K562 (cell line): ENCODE measurements at regions not wholly inside any gene's neighbourhood (a gene's known extent, or its start where the extent isn't known, plus 50 kb on each side); places are given as distances from the start of the nearest gene placed in this dataset.

ENCODE experiments used
- ATAC-seq: fragments of 200-7000 bp; cut with Tn5 transposase; 3 replicates; pipeline ENCODE4 v1.9.1; 2020; ENCODE audit warnings: moderate library complexity
- BruUV-seq: library from RNA; stranded (reverse); fragments of 400-500 nt; replicated peaks from 2 replicates; lab custom pipeline; 2021; lab: Mats Ljungman, UMichigan
- CTCF ChIA-PET: fragments of 300-600 bp; formaldehyde crosslinking; extraction: SDS; loops from one replicate; lab custom pipeline; 2021; ENCODE audit warnings: low intra/inter-chr PET ratio; lab: Yijun Ruan, JAX
- POLR2A ChIA-PET: fragments of 300-600, 350-650 bp; sonication (Branson Sonifier 250); formaldehyde crosslinking; extraction: SDS; loops from one replicate; lab custom pipeline; 2021; ENCODE audit warnings: antibody characterized with exemption, inconsistent platforms; lab: Yijun Ruan, JAX
- DNase-seq, 4 experiments: peaks; one replicate each; pipeline versions ENCODE4 v3.0.0 to v3.0.0-alpha.2; 2011 to 2018; ENCODE audit warnings: low spot score in 3 of 4, mixed read lengths in 3 of 4; ENCODE audit errors: extremely low read depth in 1 of 4
- FAIRE-seq: peaks from 2 replicates; lab custom pipeline; 2011; peaks lifted over from hg19 to GRCh38; lab: Jason Lieb, UNC
- H2AFZ ChIP-seq: 2 replicates; pipeline ENCODE4 v1.6.0; 2011; ENCODE audit warnings: low read depth, low read length, control low read depth, inconsistent platforms
- H3K27ac ChIP-seq: fragments of 200-600 bp; 3 replicates; pipeline ENCODE4 v1.8.0; 2011; ENCODE audit warnings: low read depth, mild to moderate bottlenecking, control low read depth, inconsistent platforms, low read length, moderate library complexity, mixed read lengths; ENCODE audit errors: extremely low read depth
- H3K27me3 ChIP-seq, 2 experiments: fragments of 300-600 bp in 1 of 2; 2 replicates in 1 of 2; 3 replicates in 1 of 2; pipeline versions ENCODE4 v1.6.0 to v1.8.0; 2011; ENCODE audit warnings: inconsistent platforms in 2 of 2, low read length in 2 of 2, mild to moderate bottlenecking in 1 of 2, mixed read lengths in 1 of 2, moderate library complexity in 1 of 2; ENCODE audit not compliant: control insufficient read depth in 2 of 2, insufficient read depth in 2 of 2
- H3K36me3 ChIP-seq: fragments of 300-600 bp; 3 replicates; pipeline ENCODE4 v1.8.0; 2011; ENCODE audit warnings: mild to moderate bottlenecking, low read length, inconsistent platforms; ENCODE audit not compliant: control insufficient read depth, insufficient read depth
- H3K4me1 ChIP-seq, 2 experiments: fragments of 200-600 bp in 1 of 2; replicated peaks in 1 of 2; 2 replicates in 1 of 2; 3 replicates in 1 of 2; pipeline versions ENCODE4 v1.5.1 to v1.8.0; 2011; ENCODE audit warnings: inconsistent platforms in 2 of 2, low read length in 2 of 2, mild to moderate bottlenecking in 1 of 2, mixed read lengths in 1 of 2, moderate library complexity in 1 of 2; ENCODE audit not compliant: control insufficient read depth in 2 of 2, insufficient read depth in 2 of 2
- H3K4me2 ChIP-seq: 2 replicates; pipeline ENCODE4 v1.6.1; 2011; ENCODE audit warnings: low read length, control low read depth, inconsistent platforms, mixed read lengths; ENCODE audit not compliant: insufficient read depth
- H3K4me3 ChIP-seq: fragments of 200-600 bp; sonication (generic), shearing (Covaris generic); 2 replicates; pipeline ENCODE4 v1.5.1; 2016; ENCODE audit warnings: control low read depth, inconsistent platforms
- H3K79me2 ChIP-seq: fragments of 200-600 bp; 3 replicates; pipeline ENCODE4 v1.8.0; 2011; ENCODE audit warnings: low read length, inconsistent platforms; ENCODE audit not compliant: control insufficient read depth, insufficient read depth
- H3K9ac ChIP-seq, 2 experiments: 2 replicates each; pipeline versions ENCODE4 v1.6.0 to v1.6.1; 2011; ENCODE audit warnings: low read depth in 2 of 2, low read length in 2 of 2, control low read depth in 1 of 2, inconsistent platforms in 1 of 2, mild to moderate bottlenecking in 1 of 2, mixed read lengths in 1 of 2; ENCODE audit not compliant: insufficient read depth in 1 of 2
- H3K9me1 ChIP-seq: one replicate; pipeline ENCODE4 v1.6.0; 2011; ENCODE audit warnings: inconsistent platforms, mild to moderate bottlenecking, low read length, moderate library complexity; ENCODE audit not compliant: control insufficient read depth, insufficient read depth
- H3K9me3 ChIP-seq: replicated peaks from 2 replicates; pipeline ENCODE4 v1.5.1; 2011; ENCODE audit warnings: low read depth, low read length, inconsistent platforms; ENCODE audit not compliant: control insufficient read depth, insufficient read depth
- H4K20me1 ChIP-seq: replicated peaks from 2 replicates; pipeline ENCODE4 v1.6.1; 2011; ENCODE audit warnings: low read length, inconsistent platforms, mixed read lengths; ENCODE audit not compliant: control insufficient read depth, insufficient read depth
- CBX8 ChIP-seq: fragments of 200-600 bp; sonication (generic); IDR thresholded peaks from 2 replicates; pipeline ENCODE4 v1.6.1; 2012; ENCODE audit warnings: borderline replicate concordance, mixed run types, low read depth, mild to moderate bottlenecking, moderate library complexity, mixed read lengths, low read length, control low read depth, inconsistent platforms; ENCODE audit not compliant: poor library complexity, severe bottlenecking; ENCODE audit errors: extremely low read depth
- TBP ChIP-seq: optimal IDR thresholded peaks from 2 replicates; pipeline ENCODE3; 2011; ENCODE audit warnings: low read depth, low read length, improper control_type of control experiment
- TSC22D4 ChIP-seq: fragments of 450-650 bp; IDR thresholded peaks from 2 replicates; pipeline ENCODE4 v1.6.1; 2016; ENCODE audit warnings: missing genetic modification characterization, missing biosample characterization, control low read depth
- ZFP30 ChIP-seq: fragments of 250-450 bp; sonication (Bioruptor Pico); IDR thresholded peaks from 2 replicates; pipeline ENCODE4 v1.8.0; 2022; ENCODE audit warnings: moderate library complexity, mild to moderate bottlenecking, inconsistent platforms, borderline replicate concordance
- WGBS: fragments of 100-300 bp; shearing (Covaris generic); methylation state at CpG from one replicate; pipeline ENCODE4 v1.1.6; 2016; ENCODE audit warnings: low coverage, mixed read lengths; ENCODE audit not compliant: insufficient coverage; ENCODE audit errors: missing lambda C conversion rate; 5-methylcytosine and 5-hydroxymethylcytosine counted together
- in situ Hi-C: fragments of 300-500 bp; cut with MboI; formaldehyde crosslinking; loops from 4 replicates; pipeline ENCODE4 v1.15.0; 2018; ENCODE audit warnings: inconsistent platforms, mixed read lengths
- intact Hi-C: fragments of 100-400 bp; cut with micrococcal nuclease; formaldehyde crosslinking; loops from 2 replicates; pipeline ENCODE4 v1.14.2; 2022
- TF ChIP-seq, protein P1 (sequence below): fragments of 450-650 bp; IDR thresholded peaks from 2 replicates; pipeline ENCODE4 v1.6.1; 2014; ENCODE audit warnings: low read depth, mild to moderate bottlenecking, moderate library complexity, borderline replicate concordance
- TF ChIP-seq, protein P2 (sequence below): sonication (generic); formaldehyde crosslinking; IDR thresholded peaks from 2 replicates; pipeline ENCODE4 v1.8.0; 2023; ENCODE audit warnings: mild to moderate bottlenecking, missing genetic modification reagents

DNA sequence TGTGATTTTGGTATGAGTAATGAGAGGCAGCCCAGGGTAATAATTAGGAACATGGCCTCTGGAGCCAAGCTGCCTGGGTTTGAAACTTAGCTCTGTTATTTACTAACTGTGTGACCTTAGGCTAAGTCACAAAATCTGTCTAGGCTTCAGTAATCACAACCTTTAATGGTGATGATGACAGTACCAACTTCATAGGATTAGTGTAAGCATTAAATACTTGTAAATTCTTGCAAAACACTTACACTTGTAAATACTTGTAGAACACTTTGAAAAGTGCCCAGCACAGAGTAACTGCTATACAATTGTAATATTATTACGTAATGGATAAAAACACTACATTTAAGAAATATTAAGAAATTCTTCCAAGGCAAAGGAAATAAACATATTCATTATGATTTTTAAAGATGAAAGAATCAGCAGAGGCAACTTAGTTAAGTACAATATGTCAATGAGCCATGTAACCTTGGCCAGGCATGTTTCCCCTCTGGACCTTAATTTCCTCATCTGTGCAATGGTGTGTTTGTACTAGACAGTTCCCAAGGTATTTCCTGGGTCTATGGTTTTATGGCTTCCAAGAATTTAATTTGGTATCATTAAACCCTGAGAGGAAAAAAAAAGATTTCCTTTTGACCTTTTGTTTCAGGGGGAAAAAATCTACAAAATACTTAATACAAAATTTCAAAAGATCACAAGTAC, 628.5 kb upstream of the KLHL1 start:
- Histone ChIP-seq H2AFZ (no peak overlapping the region), H3K9ac (no peak overlapping the region), H3K36me3 (no peaks in the 10 kb centered on the region), H3K27me3 (no peaks in the 10 kb centered on the region), H3K79me2 (no peaks in the 10 kb centered on the region), H4K20me1 (no peaks in the 10 kb centered on the region), H3K27ac (no peak overlapping the region), H3K4me3 (no peak overlapping the region), H3K4me1 (no peaks in the 10 kb centered on the region), H3K9me1 (no peaks in the 10 kb centered on the region), H3K4me2 (no peak overlapping the region), H3K9me3 (no peaks in the 10 kb centered on the region)
- POLR2A ChIA-PET: interaction anchor here (0.6 kb wide), 1 partner anchor 232 kb away, joined by 3 read pairs; no protein-coding TSS in a partner anchor
- BruUV-seq: no TSS peak
- no peak for TF ChIP-seq TSC22D4
- no peak for TF ChIP-seq CBX8
- TF ChIP-seq, protein P1, sequence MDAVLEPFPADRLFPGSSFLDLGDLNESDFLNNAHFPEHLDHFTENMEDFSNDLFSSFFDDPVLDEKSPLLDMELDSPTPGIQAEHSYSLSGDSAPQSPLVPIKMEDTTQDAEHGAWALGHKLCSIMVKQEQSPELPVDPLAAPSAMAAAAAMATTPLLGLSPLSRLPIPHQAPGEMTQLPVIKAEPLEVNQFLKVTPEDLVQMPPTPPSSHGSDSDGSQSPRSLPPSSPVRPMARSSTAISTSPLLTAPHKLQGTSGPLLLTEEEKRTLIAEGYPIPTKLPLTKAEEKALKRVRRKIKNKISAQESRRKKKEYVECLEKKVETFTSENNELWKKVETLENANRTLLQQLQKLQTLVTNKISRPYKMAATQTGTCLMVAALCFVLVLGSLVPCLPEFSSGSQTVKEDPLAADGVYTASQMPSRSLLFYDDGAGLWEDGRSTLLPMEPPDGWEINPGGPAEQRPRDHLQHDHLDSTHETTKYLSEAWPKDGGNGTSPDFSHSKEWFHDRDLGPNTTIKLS: no peak
- TF ChIP-seq ZFP30: no peak
- TF ChIP-seq TBP: no peak
- TF ChIP-seq, protein P2, sequence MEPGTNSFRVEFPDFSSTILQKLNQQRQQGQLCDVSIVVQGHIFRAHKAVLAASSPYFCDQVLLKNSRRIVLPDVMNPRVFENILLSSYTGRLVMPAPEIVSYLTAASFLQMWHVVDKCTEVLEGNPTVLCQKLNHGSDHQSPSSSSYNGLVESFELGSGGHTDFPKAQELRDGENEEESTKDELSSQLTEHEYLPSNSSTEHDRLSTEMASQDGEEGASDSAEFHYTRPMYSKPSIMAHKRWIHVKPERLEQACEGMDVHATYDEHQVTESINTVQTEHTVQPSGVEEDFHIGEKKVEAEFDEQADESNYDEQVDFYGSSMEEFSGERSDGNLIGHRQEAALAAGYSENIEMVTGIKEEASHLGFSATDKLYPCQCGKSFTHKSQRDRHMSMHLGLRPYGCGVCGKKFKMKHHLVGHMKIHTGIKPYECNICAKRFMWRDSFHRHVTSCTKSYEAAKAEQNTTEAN: no peak
- intact Hi-C loops (no loop called here), in situ Hi-C loops (no loop called here)
- WGBS: 0% methylated on average over 1 of the region's 1 CpG
- ATAC-seq: no peak
- no peak for FAIRE-seq
- DNase-seq: no peak
- CTCF ChIA-PET: no interaction called here
